Neuronal stem cell (in vitro differentiated cells): ENCODE measurements at regions not wholly inside any gene's neighbourhood (a gene's known extent, or its start where the extent isn't known, plus 50 kb on each side); places are given as distances from the start of the nearest gene placed in this dataset.

Experiments used
- DNase-seq: peaks from one replicate; pipeline ENCODE4 v3.0.0-alpha.2; 2013; ENCODE audit warnings: low spot score
- H2AFZ ChIP-seq: one replicate; pipeline ENCODE4 v1.6.1; 2013; ENCODE audit warnings: mild to moderate bottlenecking, low read length, inconsistent platforms
- H2AK5ac ChIP-seq: 2 replicates; pipeline ENCODE4 v1.6.1; 2013; ENCODE audit warnings: low read depth, mild to moderate bottlenecking, inconsistent platforms, low read length, moderate library complexity, mixed read lengths
- H2BK120ac ChIP-seq: 2 replicates; pipeline ENCODE4 v1.6.1; 2013; ENCODE audit warnings: low read depth, mild to moderate bottlenecking, inconsistent platforms, low read length, moderate library complexity, mixed read lengths
- H2BK12ac ChIP-seq: one replicate; pipeline ENCODE4 v1.6.1; 2013; ENCODE audit warnings: low read length, inconsistent platforms
- H2BK15ac ChIP-seq: 2 replicates; pipeline ENCODE4 v1.6.1; 2013; ENCODE audit warnings: mild to moderate bottlenecking, low read length, inconsistent platforms, mixed read lengths
- H2BK5ac ChIP-seq: one replicate; pipeline ENCODE4 v1.6.1; 2013; ENCODE audit warnings: inconsistent platforms, mild to moderate bottlenecking, low read length, moderate library complexity
- H3K14ac ChIP-seq: one replicate; pipeline ENCODE4 v1.6.1; 2013; ENCODE audit warnings: low read length, inconsistent platforms
- H3K18ac ChIP-seq: 2 replicates; pipeline ENCODE4 v1.6.1; 2013; ENCODE audit warnings: low read length, inconsistent platforms
- H3K23ac ChIP-seq: 2 replicates; pipeline ENCODE4 v1.6.1; 2013; ENCODE audit warnings: low read depth, mild to moderate bottlenecking, mixed read lengths, low read length, inconsistent platforms; ENCODE audit not compliant: poor library complexity
- H3K27ac ChIP-seq: replicated peaks from 3 replicates; pipeline ENCODE4 v1.5.1; 2013; ENCODE audit warnings: low read length, inconsistent platforms
- H3K27me3 ChIP-seq, 3 experiments: 2 replicates each; pipeline ENCODE4 v1.6.1; 2013; ENCODE audit warnings: low read length in 3 of 3, mild to moderate bottlenecking in 2 of 3, inconsistent platforms in 1 of 3, low read depth in 1 of 3, mixed read lengths in 1 of 3, moderate library complexity in 1 of 3; ENCODE audit not compliant: control insufficient read depth in 3 of 3, insufficient read depth in 3 of 3
- H3K36me3 ChIP-seq, 2 donors: replicated peaks in 1 of 2; 2 replicates each; pipeline ENCODE4 v1.6.1; 2013; ENCODE audit warnings: low read length in 2 of 2; ENCODE audit not compliant: control insufficient read depth in 2 of 2, insufficient read depth in 2 of 2
- H3K4ac ChIP-seq: 2 replicates; pipeline ENCODE4 v1.6.1; 2013; ENCODE audit warnings: inconsistent platforms, mild to moderate bottlenecking, low read length, moderate library complexity
- H3K4me1 ChIP-seq, 2 donors: 1 replicate in 1 of 2; 2 replicates in 1 of 2; pipeline ENCODE4 v1.6.1; 2013; ENCODE audit warnings: low read length in 2 of 2, low read depth in 1 of 2; ENCODE audit not compliant: control insufficient read depth in 2 of 2, insufficient read depth in 1 of 2
- H3K4me2 ChIP-seq: one replicate; pipeline ENCODE4 v1.6.1; 2013; ENCODE audit warnings: mild to moderate bottlenecking, low read length, inconsistent platforms; ENCODE audit not compliant: insufficient read depth, poor library complexity, severe bottlenecking
- H3K4me3 ChIP-seq, 2 donors: 2 replicates each; pipeline ENCODE4 v1.5.1; 2013; ENCODE audit warnings: low read length in 2 of 2, mild to moderate bottlenecking in 2 of 2, inconsistent platforms in 1 of 2, moderate library complexity in 1 of 2
- H3K79me1 ChIP-seq: one replicate; pipeline ENCODE4 v1.6.1; 2013; ENCODE audit warnings: low read depth, mild to moderate bottlenecking, inconsistent platforms, low read length, moderate library complexity
- H3K9ac ChIP-seq: one replicate; pipeline ENCODE4 v1.6.1; 2013; ENCODE audit warnings: mild to moderate bottlenecking, low read depth, low read length, inconsistent platforms; ENCODE audit not compliant: poor library complexity
- H3K9me3 ChIP-seq, 2 donors: replicated peaks in 1 of 2; 2 replicates each; pipeline versions ENCODE3 to v1.6.1; 2013; ENCODE audit warnings: low read length in 2 of 2, mild to moderate bottlenecking in 2 of 2, inconsistent platforms in 1 of 2, low read depth in 1 of 2, mixed read lengths in 1 of 2, moderate library complexity in 1 of 2; ENCODE audit not compliant: control insufficient read depth in 2 of 2, insufficient read depth in 1 of 2
- H4K8ac ChIP-seq: one replicate; pipeline ENCODE4 v1.6.1; 2013; ENCODE audit warnings: low read depth, mild to moderate bottlenecking, inconsistent platforms, low read length, moderate library complexity
- H4K91ac ChIP-seq: one replicate; pipeline ENCODE4 v1.6.1; 2013; ENCODE audit warnings: low read length, low read depth, mild to moderate bottlenecking, inconsistent platforms; ENCODE audit not compliant: poor library complexity
- WGBS, 2 donors: extraction: QIAGEN DNeasy Blood & Tissue Kit; methylation state at CpG; one replicate each; pipeline ENCODE4 v1.1.7; 2013; ENCODE audit warnings: missing lambda C conversion rate in 2 of 2, mixed read lengths in 1 of 2; ENCODE audit not compliant: insufficient read length in 2 of 2, insufficient replicate concordance in 1 of 2; ENCODE audit errors: extremely low coverage in 2 of 2; 5-methylcytosine and 5-hydroxymethylcytosine counted together

DNA sequence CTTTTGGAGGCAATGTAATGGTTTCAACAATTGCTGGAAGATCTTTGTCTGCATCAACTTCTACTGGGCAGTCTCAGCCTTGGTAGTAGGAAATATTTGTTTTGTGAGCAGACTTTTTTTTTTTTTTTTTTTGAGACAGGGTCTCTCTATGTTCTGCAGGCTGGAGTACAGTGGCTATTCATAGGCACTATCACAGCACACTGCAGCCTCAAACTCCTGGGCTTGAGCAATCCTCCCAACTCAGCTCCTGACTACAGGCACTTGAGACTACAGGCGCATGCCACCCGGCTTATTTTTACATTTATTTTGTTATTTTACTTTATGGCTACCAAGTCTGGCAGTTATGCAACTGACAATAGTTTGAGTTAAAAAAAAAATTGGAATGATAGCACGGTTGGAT lies 187.3 kb downstream of the SNX18 start:
- no peak overlapping the region for H3K4me3 ChIP-seq
- no peak overlapping the region for H4K91ac ChIP-seq
- no peaks in the 10 kb centered on the region for H3K9me3 ChIP-seq
- H2BK120ac ChIP-seq, result no peak overlapping the region
- no CpG with 5 or more reads among the region's 3 CpGs for WGBS, 2 donors
- DNase-seq, result no peak
- H2AK5ac ChIP-seq, result no peak overlapping the region
- no peak overlapping the region for H3K14ac ChIP-seq
- H4K8ac ChIP-seq, result no peak overlapping the region
- no peak overlapping the region for H3K23ac ChIP-seq
- H3K79me1 ChIP-seq, result no peaks in the 10 kb centered on the region
- no peak overlapping the region for H3K4ac ChIP-seq
- peaks cover 8 to 10% of the 10 kb centered on the region in 2 donors for H3K4me1 ChIP-seq
- H3K27me3 ChIP-seq, result no peaks in the 10 kb centered on the region
- H3K36me3 ChIP-seq, result no peaks in the 10 kb centered on the region
- H3K4me2 ChIP-seq, result no peak overlapping the region
- no peak overlapping the region for H3K9ac ChIP-seq
- no peak overlapping the region for H2AFZ ChIP-seq
- no peak overlapping the region for H3K18ac ChIP-seq
- H2BK12ac ChIP-seq, result no peak overlapping the region
- no peak overlapping the region for H3K27ac ChIP-seq
- no peak overlapping the region for H2BK15ac ChIP-seq
- no peak overlapping the region for H2BK5ac ChIP-seq

DNA sequence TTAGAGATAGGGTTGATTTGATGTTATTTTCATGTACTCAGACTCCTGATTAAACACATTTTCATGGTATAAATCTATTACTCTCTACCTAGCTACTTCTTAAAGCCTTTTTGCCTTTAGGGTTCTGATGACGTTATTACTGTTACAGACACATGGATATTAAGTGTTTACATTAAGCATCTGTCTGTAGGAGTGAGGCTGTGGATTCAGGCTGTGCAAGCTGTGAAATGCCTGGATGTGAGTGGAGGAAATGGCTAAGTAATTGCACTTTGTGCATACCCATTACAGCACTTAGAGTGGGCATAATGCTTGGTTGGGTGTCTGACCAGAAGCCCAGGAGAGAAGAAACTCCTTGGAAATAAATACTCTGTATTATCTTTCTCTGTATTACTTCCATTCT lies 186.8 kb downstream of the SNX18 start:
- Histone ChIP-seq H3K4ac (no peak overlapping the region), H3K18ac (no peak overlapping the region), H2BK15ac (no peak overlapping the region), H3K4me2 (no peak overlapping the region), H2BK12ac (no peak overlapping the region), H4K91ac (no peak overlapping the region), H3K4me1 (peaks cover 8 to 10% of the 10 kb centered on the region in 2 donors), H3K9ac (no peak overlapping the region), H3K23ac (no peak overlapping the region), H3K4me3 (no peak overlapping the region), H2BK120ac (no peak overlapping the region), H2BK5ac (no peak overlapping the region), H3K27me3 (no peaks in the 10 kb centered on the region), H3K79me1 (no peaks in the 10 kb centered on the region), H3K36me3 (no peaks in the 10 kb centered on the region), H2AK5ac (no peak overlapping the region), H3K14ac (no peak overlapping the region), H3K9me3 (no peaks in the 10 kb centered on the region), H2AFZ (peak overlapping the region; percentile 84), H3K27ac (no peak overlapping the region), H4K8ac (no peak overlapping the region)
- no CpG with 5 or more reads among the region's 1 CpG for WGBS, 2 donors
- no peak for DNase-seq

DNA sequence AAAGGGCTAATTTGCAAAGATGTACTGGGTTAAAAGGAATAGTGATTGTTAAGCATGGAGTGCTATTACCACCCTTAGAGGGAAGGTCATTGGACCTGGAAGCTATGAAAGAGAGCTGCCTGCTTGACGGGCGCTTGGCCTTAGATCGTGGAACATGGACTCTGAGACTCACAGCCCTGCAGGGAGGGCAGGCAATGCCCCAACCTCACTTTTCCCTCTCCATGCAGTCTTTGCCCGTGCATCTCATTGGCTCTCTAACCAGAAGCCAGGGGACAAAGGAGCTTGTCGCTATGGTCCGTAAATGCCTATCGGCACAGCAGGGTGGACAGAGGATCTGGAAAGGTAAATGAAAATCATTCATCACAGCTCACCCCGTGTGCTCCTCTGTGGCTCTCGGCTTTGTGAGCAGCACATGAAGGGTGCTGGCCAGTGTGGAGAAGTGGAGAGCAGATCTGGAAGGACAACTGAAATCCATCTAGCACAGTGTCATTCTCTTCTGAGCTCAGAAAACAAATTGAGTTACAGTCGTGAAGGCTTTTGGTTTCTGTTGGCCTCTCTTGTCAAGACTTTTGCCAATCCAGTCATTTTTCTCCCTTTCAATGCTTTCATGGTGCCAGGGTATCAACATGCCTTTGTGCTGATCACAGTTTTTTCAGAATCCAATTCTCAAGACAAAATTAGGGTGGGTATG lies 186.2 kb downstream of the SNX18 start:
- H4K91ac ChIP-seq, result no peak overlapping the region
- no peaks in the 10 kb centered on the region for H3K36me3 ChIP-seq
- H3K27me3 ChIP-seq, result no peaks in the 10 kb centered on the region
- no peak overlapping the region for H3K14ac ChIP-seq
- H2BK5ac ChIP-seq, result no peak overlapping the region
- peaks cover 8 to 10% of the 10 kb centered on the region in 2 donors for H3K4me1 ChIP-seq
- no peak overlapping the region for H3K4me2 ChIP-seq
- H2BK15ac ChIP-seq, result no peak overlapping the region
- H3K4ac ChIP-seq, result no peak overlapping the region
- no peak for DNase-seq
- no CpG with 5 or more reads among the region's 10 CpGs for WGBS, 2 donors
- H2AFZ ChIP-seq, result peak overlapping the region; percentile 84
- H3K27ac ChIP-seq, result no peak overlapping the region
- no peak overlapping the region for H2AK5ac ChIP-seq
- peak overlapping the region in 1 of 2 donors; percentile 25 for H3K4me3 ChIP-seq
- no peak overlapping the region for H2BK120ac ChIP-seq
- H3K9ac ChIP-seq, result no peak overlapping the region
- H4K8ac ChIP-seq, result no peak overlapping the region
- H2BK12ac ChIP-seq, result no peak overlapping the region
- no peaks in the 10 kb centered on the region for H3K79me1 ChIP-seq
- H3K23ac ChIP-seq, result no peak overlapping the region
- H3K18ac ChIP-seq, result peak overlapping the region; percentile 13
- no peaks in the 10 kb centered on the region for H3K9me3 ChIP-seq

DNA sequence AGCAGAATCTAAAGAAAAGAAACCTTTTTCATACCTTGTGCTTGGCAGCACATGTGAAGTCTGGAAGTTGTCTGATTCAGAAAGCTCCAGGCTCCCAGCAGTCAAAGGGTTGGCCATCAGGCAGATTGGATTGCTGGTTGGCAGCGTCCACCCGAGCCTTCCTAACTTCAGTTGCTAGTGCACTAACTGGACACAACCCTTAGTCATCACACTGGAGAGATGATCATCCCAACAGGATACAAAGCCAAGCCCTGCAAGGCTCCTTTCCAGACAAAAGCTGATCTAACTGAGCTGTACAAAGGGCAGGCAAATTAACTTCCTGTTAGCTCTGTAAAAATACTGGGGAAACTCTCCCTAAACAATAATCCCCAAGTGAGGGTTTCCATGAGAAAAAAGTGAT lies 185.6 kb downstream of the SNX18 start:
- H3K14ac ChIP-seq, result no peak overlapping the region
- no peaks in the 10 kb centered on the region for H3K36me3 ChIP-seq
- peak; percentile 14 for DNase-seq
- H3K4me3 ChIP-seq, result peak overlapping the region in 1 of 2 donors; percentile 25
- no peak overlapping the region for H2BK15ac ChIP-seq
- no peak overlapping the region for H4K91ac ChIP-seq
- H3K9ac ChIP-seq, result no peak overlapping the region
- H3K27ac ChIP-seq, result no peak overlapping the region
- no peak overlapping the region for H2BK5ac ChIP-seq
- no peak overlapping the region for H4K8ac ChIP-seq
- no peak overlapping the region for H3K4ac ChIP-seq
- H3K18ac ChIP-seq, result no peak overlapping the region
- H3K79me1 ChIP-seq, result no peaks in the 10 kb centered on the region
- H2BK12ac ChIP-seq, result no peak overlapping the region
- no peaks in the 10 kb centered on the region for H3K27me3 ChIP-seq
- H2BK120ac ChIP-seq, result no peak overlapping the region
- no peaks in the 10 kb centered on the region for H3K9me3 ChIP-seq
- no peak overlapping the region for H3K4me2 ChIP-seq
- no CpG with 5 or more reads among the region's 2 CpGs for WGBS, 2 donors
- H3K23ac ChIP-seq, result no peak overlapping the region
- no peak overlapping the region for H2AK5ac ChIP-seq
- H2AFZ ChIP-seq, result peak overlapping the region; percentile 84
- H3K4me1 ChIP-seq, result peaks cover 8 to 10% of the 10 kb centered on the region in 2 donors
